B cell (primary cell): ENCODE measurements at regions not wholly inside any gene's neighbourhood (a gene's known extent, or its start where the extent isn't known, plus 50 kb on each side); places are given as distances from the start of the nearest gene placed in this dataset.

Experiments
- ATAC-seq: fragments of 200-7000 bp; cut with Tn5 transposase; one replicate; pipeline ENCODE4 v1.10.0; 2021; ENCODE audit warnings: low read depth, mild to moderate bottlenecking, moderate number of reproducible peaks, moderate library complexity
- CTCF ChIA-PET: fragments of 350-600 bp; sonication (Branson Sonifier 250); formaldehyde crosslinking; loops from one replicate; lab custom pipeline; 2021; ENCODE audit warnings: antibody characterized with exemption, inconsistent platforms; lab: Charles Lee
- POLR2A ChIA-PET: fragments of 350-600 bp; sonication (Branson Sonifier 250); formaldehyde crosslinking; loops from one replicate; lab custom pipeline; 2021; ENCODE audit warnings: antibody characterized with exemption; lab: Charles Lee
- DNase-seq: peaks from one replicate; pipeline ENCODE4 v3.0.0; 2013
- H2AFZ ChIP-seq: 2 replicates; pipeline ENCODE4 v1.6.1; 2012; ENCODE audit warnings: mild to moderate bottlenecking, low read depth, low read length; ENCODE audit not compliant: insufficient read depth, poor library complexity, severe bottlenecking
- H3K27ac ChIP-seq, 2 donors: 1 replicate in 1 of 2; 2 replicates in 1 of 2; pipeline ENCODE4 v1.5.1; 2012 to 2013; ENCODE audit warnings: low read length in 2 of 2, mild to moderate bottlenecking in 2 of 2, moderate library complexity in 1 of 2
- H3K27me3 ChIP-seq, 4 experiments: fragments of 200-600 bp in 1 of 4; sonication (generic) in 1 of 4; replicated peaks in 1 of 4; 1 replicate in 2 of 4; 2 replicates in 2 of 4; pipeline versions ENCODE4 v1.6.1 to v1.7.0; 2013 to 2016; ENCODE audit warnings: low read length in 3 of 4, mild to moderate bottlenecking in 2 of 4, mixed read lengths in 1 of 4, moderate library complexity in 1 of 4; ENCODE audit not compliant: insufficient read depth in 4 of 4, control insufficient read depth in 3 of 4; ENCODE audit errors: control extremely low read depth in 1 of 4
- H3K36me3 ChIP-seq, 2 experiments: replicated peaks in 1 of 2; 1 replicate in 1 of 2; 2 replicates in 1 of 2; pipeline versions ENCODE4 v1.6.1 to v1.7.1; 2013; ENCODE audit warnings: low read length in 1 of 2; ENCODE audit not compliant: insufficient read depth in 2 of 2, control insufficient read depth in 1 of 2; ENCODE audit errors: control extremely low read depth in 1 of 2, extremely low read depth in 1 of 2
- H3K4me1 ChIP-seq, 2 donors: fragments of 200-600 bp in 1 of 2; sonication (generic) in 1 of 2; 1 replicate in 1 of 2; 2 replicates in 1 of 2; pipeline versions ENCODE4 v1.5.1 to v1.6.1; 2013 to 2017; ENCODE audit warnings: low read length in 2 of 2; ENCODE audit not compliant: control insufficient read depth in 2 of 2, insufficient read depth in 2 of 2
- H3K4me2 ChIP-seq: replicated peaks from 2 replicates; pipeline ENCODE3; 2012; ENCODE audit warnings: mild to moderate bottlenecking, low read depth, low read length; ENCODE audit not compliant: poor library complexity, severe bottlenecking
- H3K4me3 ChIP-seq, 5 experiments: fragments of 200-600 bp in 1 of 5; sonication (generic) in 1 of 5; 1 replicate in 3 of 5; 2 replicates in 2 of 5; pipeline versions ENCODE4 v1.5.1 to v1.7.0; 2011 to 2016; ENCODE audit warnings: low read length in 4 of 5, mild to moderate bottlenecking in 4 of 5, low read depth in 2 of 5, control low read depth in 1 of 5, moderate library complexity in 1 of 5; ENCODE audit not compliant: insufficient read depth in 1 of 5; ENCODE audit errors: control extremely low read depth in 1 of 5, extremely low read depth in 1 of 5
- H3K79me2 ChIP-seq: fragments of 200-600 bp; sonication (generic); one replicate; pipeline ENCODE4 v1.6.0; 2016; ENCODE audit warnings: low read length; ENCODE audit not compliant: control insufficient read depth, insufficient read depth
- H3K9ac ChIP-seq: fragments of 200-600 bp; sonication (generic); 2 replicates; pipeline ENCODE4 v1.6.1; 2017; ENCODE audit warnings: mild to moderate bottlenecking, low read length, moderate library complexity
- H3K9me3 ChIP-seq, 3 donors: one replicate each; pipeline versions ENCODE4 v1.6.1 to v1.7.1; 2013; ENCODE audit warnings: low read length in 2 of 3; ENCODE audit not compliant: control insufficient read depth in 2 of 3, insufficient read depth in 1 of 3; ENCODE audit errors: control extremely low read depth in 1 of 3
- H4K20me1 ChIP-seq: 2 replicates; pipeline ENCODE4 v1.6.0; 2012; ENCODE audit warnings: mild to moderate bottlenecking, low read length; ENCODE audit not compliant: insufficient read depth, control insufficient read depth, poor library complexity, severe bottlenecking
- H3K27ac Mint-ChIP-seq: one replicate; pipeline ENCODE4 v1.8.0; 2021; ENCODE audit warnings: mixed read lengths
- H3K27me3 Mint-ChIP-seq: one replicate; pipeline ENCODE4 v1.8.0; 2021; ENCODE audit warnings: mixed read lengths
- H3K4me1 Mint-ChIP-seq: one replicate; pipeline ENCODE4 v1.8.0; 2021; ENCODE audit warnings: mixed read lengths
- H3K4me3 Mint-ChIP-seq: one replicate; pipeline ENCODE4 v1.8.0; 2021; ENCODE audit warnings: mixed read lengths
- H3K9me3 Mint-ChIP-seq: one replicate; pipeline ENCODE4 v1.8.0; 2022; ENCODE audit warnings: mixed read lengths; ENCODE audit not compliant: insufficient read depth
- CTCF ChIP-seq: fragments of 200-600 bp; IDR thresholded peaks from one replicate; pipeline ENCODE4 v1.8.0; 2022; ENCODE audit warnings: antibody characterized with exemption, mild to moderate bottlenecking
- EZH2 ChIP-seq: IDR thresholded peaks from 2 replicates; pipeline ENCODE4 v1.6.1; 2012; ENCODE audit warnings: borderline replicate concordance, low read depth, mild to moderate bottlenecking, moderate library complexity, low read length; ENCODE audit not compliant: insufficient read depth, poor library complexity, severe bottlenecking
- WGBS: methylation state at CpG from one replicate; pipeline ENCODE4 v1.1.5; 2013; ENCODE audit warnings: missing lambda C conversion rate; ENCODE audit not compliant: insufficient coverage; 5-methylcytosine and 5-hydroxymethylcytosine counted together
- intact Hi-C: fragments of 100-400 bp; cut with micrococcal nuclease; formaldehyde crosslinking; loops from one replicate; pipeline ENCODE4 v1.10.0; 2022

- Histone ChIP-seq H3K9ac (no peak overlapping the region), H3K27me3 (no peaks in the 10 kb centered on the region), H3K27ac (no peak overlapping the region), H3K4me1 (no peaks in the 10 kb centered on the region), H3K36me3 (no peaks in the 10 kb centered on the region), H3K79me2 (no peaks in the 10 kb centered on the region), H2AFZ (no peak overlapping the region), H3K4me2 (no peak overlapping the region), H3K4me3 (no peak overlapping the region), H4K20me1 (no peaks in the 10 kb centered on the region), H3K9me3 (no peaks in the 10 kb centered on the region)
- no peaks in the 10 kb centered on the region for H3K4me1 Mint-ChIP-seq
- intact Hi-C loops, result no loop called here
- DNase-seq (no peak), ATAC-seq (no peak)
- 76% methylated on average over 2 of the region's 2 CpGs for WGBS
- no peak overlapping the region for H3K4me3 Mint-ChIP-seq
- no peak for TF ChIP-seq CTCF
- TF ChIP-seq EZH2, result no peak
- peaks cover 2% of the 10 kb centered on the region for H3K9me3 Mint-ChIP-seq
- ChIA-PET CTCF (no interaction called here), POLR2A (no interaction called here)
- H3K27ac Mint-ChIP-seq, result no peak overlapping the region
- no peaks in the 10 kb centered on the region for H3K27me3 Mint-ChIP-seq
Observed at GRCh38 chr16:62927122-62927521, 890.9 kb upstream of the CDH8 start.

- no peak overlapping the region for H3K27ac ChIP-seq
- ChIA-PET CTCF (no interaction called here), POLR2A (no interaction called here)
- no peaks in the 10 kb centered on the region for H4K20me1 ChIP-seq
- no peaks in the 10 kb centered on the region for H3K27me3 ChIP-seq
- no peaks in the 10 kb centered on the region for H3K79me2 ChIP-seq
- H3K4me2 ChIP-seq, result no peak overlapping the region
- WGBS, result no CpG with 5 or more reads among the region's 5 CpGs
- no peak for ATAC-seq
- Mint-ChIP-seq H3K27me3 (no peaks in the 10 kb centered on the region), H3K4me3 (no peak overlapping the region), H3K9me3 (peaks cover 2% of the 10 kb centered on the region), H3K27ac (no peak overlapping the region), H3K4me1 (no peaks in the 10 kb centered on the region)
- no peak overlapping the region for H3K4me3 ChIP-seq
- intact Hi-C loops, result no loop called here
- H3K9ac ChIP-seq, result no peak overlapping the region
- no peaks in the 10 kb centered on the region for H3K4me1 ChIP-seq
- no peaks in the 10 kb centered on the region for H3K9me3 ChIP-seq
- no peaks in the 10 kb centered on the region for H3K36me3 ChIP-seq
- no peak for DNase-seq
- TF ChIP-seq CTCF (no peak), EZH2 (no peak)
- H2AFZ ChIP-seq, result no peak overlapping the region
Observed at GRCh38 chr16:62926121-62926801, 890.0 kb upstream of the CDH8 start.
